ENCODE measurements at regions not wholly inside any gene's neighbourhood (a gene's known extent, or its start where the extent isn't known, plus 50 kb on each side); places are given as distances from the start of the nearest gene placed in this dataset.

DNA sequence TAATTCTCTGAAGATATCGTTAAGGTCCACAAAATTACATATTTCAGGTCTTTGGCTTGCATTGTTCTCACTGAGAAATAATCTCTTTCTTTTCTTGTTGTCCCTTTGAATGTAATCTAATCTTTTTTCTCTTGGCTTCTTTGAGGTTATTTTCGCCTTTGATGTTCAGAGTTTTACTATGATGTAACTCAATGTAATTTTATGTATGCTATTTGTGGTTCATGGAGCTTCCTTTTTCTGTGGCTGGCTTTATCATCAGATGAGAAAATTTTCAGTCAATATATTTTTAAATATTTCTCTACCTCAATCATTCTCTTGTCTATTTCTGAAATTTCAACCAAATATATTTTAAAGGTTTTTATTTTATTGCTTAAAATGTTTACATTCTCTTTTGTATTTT lies 672.2 kb downstream of the TRAM1L1 start:
- Histone ChIP-seq H3K9me3 (ENCODE audit: insufficient read depth, low read depth, low read length) (no peaks in the 10 kb centered on the region), H3K4me2 (ENCODE audit: low read depth, low read length, poor library complexity, severe bottlenecking) (no peak overlapping the region), H3F3A (ENCODE audit: low read depth) (no peaks in the 10 kb centered on the region), H4K20me1 (ENCODE audit: insufficient read depth, low read length, poor library complexity, severe bottlenecking) (no peaks in the 10 kb centered on the region), H3K4me3 (ENCODE audit: low read length, poor library complexity, severe bottlenecking) (no peak overlapping the region), H3K79me2 (ENCODE audit: insufficient read depth, low read length) (no peaks in the 10 kb centered on the region), H3K4me1 (ENCODE audit: insufficient read depth, low read length, poor library complexity, severe bottlenecking) (no peaks in the 10 kb centered on the region), H3K36me3 (ENCODE audit: insufficient read depth, low read length) (no peaks in the 10 kb centered on the region), H3K9ac (ENCODE audit: low read depth, low read length, poor library complexity, severe bottlenecking) (no peak overlapping the region), H2AFZ (ENCODE audit: low read length) (no peak overlapping the region), H3K27me3 (ENCODE audit: insufficient read depth, low read length, poor library complexity, severe bottlenecking) (no peaks in the 10 kb centered on the region), H3K9me2 (replicated peaks; ENCODE audit: low read depth, low read length) (no peaks in the 10 kb centered on the region)
- TF ChIP-seq, protein P1, sequence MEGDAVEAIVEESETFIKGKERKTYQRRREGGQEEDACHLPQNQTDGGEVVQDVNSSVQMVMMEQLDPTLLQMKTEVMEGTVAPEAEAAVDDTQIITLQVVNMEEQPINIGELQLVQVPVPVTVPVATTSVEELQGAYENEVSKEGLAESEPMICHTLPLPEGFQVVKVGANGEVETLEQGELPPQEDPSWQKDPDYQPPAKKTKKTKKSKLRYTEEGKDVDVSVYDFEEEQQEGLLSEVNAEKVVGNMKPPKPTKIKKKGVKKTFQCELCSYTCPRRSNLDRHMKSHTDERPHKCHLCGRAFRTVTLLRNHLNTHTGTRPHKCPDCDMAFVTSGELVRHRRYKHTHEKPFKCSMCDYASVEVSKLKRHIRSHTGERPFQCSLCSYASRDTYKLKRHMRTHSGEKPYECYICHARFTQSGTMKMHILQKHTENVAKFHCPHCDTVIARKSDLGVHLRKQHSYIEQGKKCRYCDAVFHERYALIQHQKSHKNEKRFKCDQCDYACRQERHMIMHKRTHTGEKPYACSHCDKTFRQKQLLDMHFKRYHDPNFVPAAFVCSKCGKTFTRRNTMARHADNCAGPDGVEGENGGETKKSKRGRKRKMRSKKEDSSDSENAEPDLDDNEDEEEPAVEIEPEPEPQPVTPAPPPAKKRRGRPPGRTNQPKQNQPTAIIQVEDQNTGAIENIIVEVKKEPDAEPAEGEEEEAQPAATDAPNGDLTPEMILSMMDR (conservative IDR thresholded peaks at IDR 0.05; ENCODE audit: low read length): no peak
- TF ChIP-seq EZH2phosphoT487 (IDR thresholded peaks at IDR 0.05; ENCODE audit: borderline replicate concordance): no peak

DNA sequence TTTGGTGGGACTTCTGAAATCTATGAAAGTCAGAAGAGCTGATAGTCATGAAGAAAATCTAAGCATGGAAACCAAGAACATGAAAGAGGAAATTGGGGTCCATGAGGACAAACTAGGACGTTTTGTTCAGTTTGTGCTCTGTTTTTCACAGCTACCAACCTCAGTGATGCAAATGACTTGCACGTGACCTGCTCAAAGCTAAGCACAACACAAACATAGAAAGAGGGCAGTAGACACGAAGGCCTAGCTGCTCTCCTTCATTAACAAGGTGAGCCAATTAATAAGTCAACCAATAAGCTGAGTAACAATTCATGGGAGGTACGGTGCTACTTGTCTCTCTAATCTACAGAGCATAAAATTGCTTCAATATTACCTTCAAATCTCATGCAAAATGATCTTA lies 684.1 kb downstream of the TRAM1L1 start:
- Histone ChIP-seq H3K9me3 (ENCODE audit: insufficient read depth, low read depth, low read length) (no peaks in the 10 kb centered on the region), H3K36me3 (ENCODE audit: insufficient read depth, low read length) (no peaks in the 10 kb centered on the region), H3K9ac (ENCODE audit: low read depth, low read length, poor library complexity, severe bottlenecking) (no peak overlapping the region), H3F3A (ENCODE audit: low read depth) (no peaks in the 10 kb centered on the region), H3K4me1 (ENCODE audit: insufficient read depth, low read length, poor library complexity, severe bottlenecking) (no peaks in the 10 kb centered on the region), H3K27me3 (ENCODE audit: insufficient read depth, low read length, poor library complexity, severe bottlenecking) (no peaks in the 10 kb centered on the region), H3K9me2 (replicated peaks; ENCODE audit: low read depth, low read length) (no peaks in the 10 kb centered on the region), H3K79me2 (ENCODE audit: insufficient read depth, low read length) (no peaks in the 10 kb centered on the region), H3K4me2 (ENCODE audit: low read depth, low read length, poor library complexity, severe bottlenecking) (no peak overlapping the region), H2AFZ (ENCODE audit: low read length) (no peak overlapping the region), H3K4me3 (ENCODE audit: low read length, poor library complexity, severe bottlenecking) (no peak overlapping the region), H4K20me1 (ENCODE audit: insufficient read depth, low read length, poor library complexity, severe bottlenecking) (no peaks in the 10 kb centered on the region)
- no peak for TF ChIP-seq EZH2phosphoT487 (IDR thresholded peaks at IDR 0.05; ENCODE audit: borderline replicate concordance)
- TF ChIP-seq, protein P1 (conservative IDR thresholded peaks at IDR 0.05; ENCODE audit: low read length): no peak

DNA sequence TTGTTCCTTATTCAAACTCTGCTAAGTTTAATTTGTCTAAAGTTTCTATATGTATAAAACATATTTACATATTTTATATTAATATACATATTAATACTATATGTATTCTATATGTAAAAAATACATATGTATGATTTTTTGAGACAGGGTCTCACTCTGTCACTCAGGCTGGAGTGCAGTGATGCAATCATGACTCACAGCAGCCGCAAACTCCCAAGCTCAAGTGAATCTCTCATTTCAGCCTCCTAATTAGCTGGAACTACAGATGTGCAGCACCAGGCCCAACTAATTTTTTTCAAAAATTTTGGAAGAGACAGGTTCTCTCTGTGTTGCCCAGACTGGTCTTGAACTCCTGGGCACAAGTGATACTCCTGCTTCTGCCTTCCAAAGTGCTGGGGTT lies 684.9 kb downstream of the TRAM1L1 start:
- no peaks in the 10 kb centered on the region for H3K4me1 ChIP-seq (ENCODE audit: insufficient read depth, low read length, poor library complexity, severe bottlenecking)
- TF ChIP-seq, protein P1 (conservative IDR thresholded peaks at IDR 0.05; ENCODE audit: low read length): no peak
- TF ChIP-seq EZH2phosphoT487 (IDR thresholded peaks at IDR 0.05; ENCODE audit: borderline replicate concordance): no peak
- no peak overlapping the region for H2AFZ ChIP-seq (ENCODE audit: low read length)

More for the DNA sequence above, 684.9 kb downstream of the TRAM1L1 start:
- no peak overlapping the region for H3K4me3 ChIP-seq (ENCODE audit: low read length, poor library complexity, severe bottlenecking)
- no peak overlapping the region for H3K4me2 ChIP-seq (ENCODE audit: low read depth, low read length, poor library complexity, severe bottlenecking)
- no peaks in the 10 kb centered on the region for H3K9me2 ChIP-seq (replicated peaks; ENCODE audit: low read depth, low read length)
- no peaks in the 10 kb centered on the region for H3K27me3 ChIP-seq (ENCODE audit: insufficient read depth, low read length, poor library complexity, severe bottlenecking)
- no peaks in the 10 kb centered on the region for H3K79me2 ChIP-seq (ENCODE audit: insufficient read depth, low read length)
- H3K9me3 ChIP-seq (ENCODE audit: insufficient read depth, low read depth, low read length): no peaks in the 10 kb centered on the region
- H3F3A ChIP-seq (ENCODE audit: low read depth): no peaks in the 10 kb centered on the region
- H3K36me3 ChIP-seq (ENCODE audit: insufficient read depth, low read length): no peaks in the 10 kb centered on the region
- no peaks in the 10 kb centered on the region for H4K20me1 ChIP-seq (ENCODE audit: insufficient read depth, low read length, poor library complexity, severe bottlenecking)
- no peak overlapping the region for H3K9ac ChIP-seq (ENCODE audit: low read depth, low read length, poor library complexity, severe bottlenecking)
